Left ventricle myocardium superior (tissue), 1 donor: ENCODE measurements at regions not wholly inside any gene's neighbourhood (a gene's known extent, or its start where the extent isn't known, plus 50 kb on each side); places are given as distances from the start of the nearest gene placed in this dataset.

ENCODE experiments used
- ATAC-seq: fragments of 200-7000 bp; cut with Tn5 transposase; one replicate; pipeline ENCODE4 v1.9.1; 2020; ENCODE audit warnings: mild to moderate bottlenecking, moderate library complexity
- DNase-seq: peaks from one replicate; pipeline ENCODE4 v3.0.0-alpha.2; 2020
- intact Hi-C: fragments of 100-400 bp; cut with micrococcal nuclease; formaldehyde crosslinking; loops from one replicate; pipeline ENCODE4 v1.11.0; 2022
- donor health status: DM: no; HTN: yes; CAD: no; lungs with severe emphysema.

DNA sequence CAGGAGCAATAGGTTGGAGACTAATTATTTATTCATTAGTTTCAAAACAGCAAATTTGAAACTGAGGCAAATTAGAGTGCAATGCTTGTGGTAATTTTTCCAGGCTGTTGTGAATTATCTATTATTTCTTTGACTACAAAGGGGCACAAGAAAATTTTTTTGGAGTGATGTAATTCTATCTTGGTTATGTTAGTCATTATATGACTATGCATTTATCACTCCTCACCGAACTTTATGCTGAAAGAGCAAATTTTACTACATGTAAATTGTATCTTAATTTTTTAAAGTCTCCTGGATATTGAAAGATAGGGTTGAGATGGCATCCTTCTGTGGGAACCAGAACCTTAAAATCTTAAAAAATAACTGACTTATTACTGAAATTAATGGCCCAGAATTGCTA lies 320.0 kb upstream of the ROBO1 start:
- DNase-seq (no peak), ATAC-seq (no peak)
- intact Hi-C loops, result loop anchor here (1.0 kb wide), 1 partner anchor 14 kb away; no protein-coding TSS in a partner anchor

- intact Hi-C loops, result no loop called here
- ATAC-seq (no peak), DNase-seq (no peak)
Observed at GRCh38 chr3:80086426-80086825, 318.6 kb upstream of the ROBO1 start.

GRCh38 chr3:80079886-80080285 lies 312.1 kb upstream of the ROBO1 start:
- DNase-seq, result no peak
- intact Hi-C loops, result no loop called here
- ATAC-seq, result no peak

DNA sequence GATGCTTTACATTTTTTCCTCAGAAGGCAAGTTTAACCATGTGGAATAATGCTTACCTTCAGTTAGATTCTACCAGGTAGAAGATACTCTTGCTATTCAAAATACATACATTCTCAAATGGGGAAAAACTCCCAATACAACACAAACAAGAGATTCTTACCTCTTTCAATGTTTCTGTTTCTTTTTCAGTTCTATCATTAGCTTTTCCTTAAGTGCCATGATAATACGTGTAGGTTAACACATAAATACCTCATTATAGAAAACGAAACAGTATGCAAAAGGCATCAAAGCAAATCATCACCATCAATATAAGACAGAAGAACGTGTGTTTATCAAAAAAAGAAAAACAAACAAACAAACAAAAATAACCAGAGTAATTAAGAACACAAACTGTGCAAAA lies 300.7 kb upstream of the ROBO1 start:
- DNase-seq, result no peak
- intact Hi-C loops, result no loop called here
- no peak for ATAC-seq

GRCh38 chr3:80063535-80063934 lies 295.7 kb upstream of the ROBO1 start:
- no peak for ATAC-seq
- no peak for DNase-seq
- intact Hi-C loops, result no loop called here

DNA sequence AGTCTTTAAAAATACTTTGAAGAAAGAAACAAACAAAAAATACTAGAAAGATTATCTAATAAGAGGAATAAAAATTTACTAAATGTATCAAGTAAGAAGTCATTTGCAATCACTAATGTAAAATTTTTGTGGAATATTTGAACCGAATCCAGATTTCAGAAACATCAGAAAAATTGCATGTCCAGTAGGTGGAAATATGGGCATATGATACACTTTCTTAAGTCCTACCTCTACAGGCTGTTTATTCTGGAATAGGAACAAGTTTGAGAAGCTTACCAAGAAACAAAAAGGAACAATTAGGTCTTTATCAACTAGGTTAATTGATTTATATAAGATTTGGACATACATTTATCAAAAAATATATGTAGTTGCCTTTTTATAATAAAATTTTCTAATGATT lies 292.9 kb upstream of the ROBO1 start:
- ATAC-seq, result no peak
- intact Hi-C loops, result no loop called here
- DNase-seq, result no peak

DNA sequence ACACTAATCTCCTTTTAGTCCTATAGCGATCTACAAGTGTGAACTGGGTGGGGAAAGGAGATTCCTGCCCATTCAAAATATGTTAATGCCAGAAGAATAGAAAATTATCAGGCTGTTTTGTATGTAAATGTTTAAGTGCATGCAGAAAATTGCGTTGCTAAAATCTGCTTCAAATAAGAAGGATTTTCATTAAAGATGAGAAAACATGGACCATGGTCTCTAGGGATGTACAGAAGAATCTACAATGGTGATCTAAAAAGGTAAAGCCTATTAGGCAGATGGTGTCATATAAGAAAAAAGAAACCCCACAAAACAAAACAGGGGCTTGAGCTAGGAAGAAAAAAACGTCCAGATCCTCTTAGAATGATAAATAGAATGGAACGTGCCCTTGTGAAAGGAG lies 287.5 kb upstream of the ROBO1 start:
- DNase-seq, result no peak
- ATAC-seq, result no peak
- intact Hi-C loops, result no loop called here

GRCh38 chr3:80052271-80052670 lies 284.5 kb upstream of the ROBO1 start:
- ATAC-seq (no peak), DNase-seq (peak; percentile 18)
- intact Hi-C loops, result no loop called here

DNA sequence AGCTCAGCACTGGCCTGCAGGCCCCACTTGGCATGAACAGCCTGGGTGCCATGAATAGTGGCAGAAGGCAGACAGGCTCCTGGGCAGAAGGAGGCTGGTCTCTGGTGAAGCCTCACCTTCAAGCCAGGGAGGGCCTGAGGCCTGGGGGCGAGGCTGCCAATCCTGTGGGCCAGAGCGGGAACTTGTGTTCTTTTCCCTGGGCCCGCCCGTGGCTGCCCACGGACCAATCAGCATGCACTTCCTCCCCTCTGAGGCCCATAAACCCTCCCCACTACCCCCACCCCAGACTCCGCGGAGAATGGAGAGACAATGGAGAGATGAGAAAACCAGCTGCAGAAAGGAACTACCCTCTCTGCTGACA lies 283.8 kb upstream of the ROBO1 start:
- ATAC-seq, result no peak
- DNase-seq, result no peak
- intact Hi-C loops, result no loop called here

GRCh38 chr3:80050826-80051601 lies 283.2 kb upstream of the ROBO1 start:
- DNase-seq (peak; percentile 19), ATAC-seq (no peak)
- intact Hi-C loops, result no loop called here

- DNase-seq (no peak), ATAC-seq (no peak)
- intact Hi-C loops, result no loop called here
Observed at GRCh38 chr3:80043226-80043625, 275.4 kb upstream of the ROBO1 start.

- intact Hi-C loops, result no loop called here
- ATAC-seq (no peak), DNase-seq (no peak)
Observed at GRCh38 chr3:80040067-80040466, 272.3 kb upstream of the ROBO1 start.

DNA sequence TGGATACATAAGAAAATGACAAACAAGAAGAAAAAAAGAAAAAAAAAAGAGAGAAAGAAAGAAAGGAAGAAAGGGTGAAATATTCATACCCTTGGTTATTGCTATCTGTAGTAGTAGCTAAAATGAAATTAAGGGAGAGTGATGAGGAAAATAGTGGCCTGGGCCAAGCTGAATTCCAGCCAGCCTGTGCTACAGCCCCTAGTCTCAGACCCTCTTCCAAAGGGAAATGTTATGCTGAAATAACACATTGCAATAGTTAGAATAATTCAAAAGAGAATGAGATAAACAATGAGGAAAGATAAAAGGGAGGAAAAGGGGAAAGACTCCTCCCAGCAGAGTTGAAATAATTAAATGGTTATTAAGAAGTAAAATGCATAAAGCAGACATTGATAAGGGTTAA lies 268.4 kb upstream of the ROBO1 start:
- ATAC-seq (no peak), DNase-seq (no peak)
- intact Hi-C loops, result no loop called here

GRCh38 chr3:80035021-80035420 lies 267.2 kb upstream of the ROBO1 start:
- DNase-seq (no peak), ATAC-seq (no peak)
- intact Hi-C loops, result no loop called here

DNA sequence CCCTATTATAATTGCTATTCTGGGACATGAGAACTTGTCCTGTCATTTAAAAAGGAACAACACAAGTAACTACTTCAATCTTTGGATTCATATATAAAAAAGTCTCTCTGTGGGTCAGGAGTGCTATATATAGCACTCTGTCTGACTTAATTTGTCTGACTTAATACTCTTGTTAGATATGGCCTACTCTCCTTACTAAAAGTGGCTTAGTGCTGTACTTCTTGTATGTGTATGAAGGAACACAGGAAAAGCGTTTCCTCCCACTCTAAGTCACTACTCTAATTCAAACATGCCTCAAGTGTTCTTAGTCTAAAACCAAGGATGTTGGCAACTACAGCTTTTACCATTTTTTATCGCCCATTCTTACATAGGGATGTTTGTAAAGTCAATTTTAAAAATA lies 255.2 kb upstream of the ROBO1 start:
- DNase-seq (no peak), ATAC-seq (no peak)
- intact Hi-C loops, result no loop called here

- intact Hi-C loops, result no loop called here
- no peak for ATAC-seq
- no peak for DNase-seq
Observed at GRCh38 chr3:80018375-80018774, 250.6 kb upstream of the ROBO1 start.

DNA sequence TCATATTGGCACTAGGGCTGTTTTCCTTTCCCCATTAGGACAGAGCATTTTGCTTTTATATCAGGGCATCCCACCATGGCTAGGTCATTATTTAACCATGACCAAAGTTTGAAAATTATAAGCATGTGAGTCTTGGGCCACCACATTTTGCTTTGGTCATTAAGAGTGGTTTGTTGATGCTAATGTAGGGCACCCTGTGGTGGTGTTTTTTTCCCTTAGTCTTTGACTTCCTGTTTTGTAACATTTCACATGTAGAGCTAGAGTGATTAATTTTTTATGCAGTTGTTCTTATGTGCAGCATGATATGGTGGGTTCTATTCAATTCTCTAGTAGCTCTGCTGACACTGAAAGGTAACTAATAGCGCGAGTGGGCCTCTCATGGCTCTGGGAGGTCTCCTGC lies 249.6 kb upstream of the ROBO1 start:
- DNase-seq (no peak), ATAC-seq (no peak)

DNA sequence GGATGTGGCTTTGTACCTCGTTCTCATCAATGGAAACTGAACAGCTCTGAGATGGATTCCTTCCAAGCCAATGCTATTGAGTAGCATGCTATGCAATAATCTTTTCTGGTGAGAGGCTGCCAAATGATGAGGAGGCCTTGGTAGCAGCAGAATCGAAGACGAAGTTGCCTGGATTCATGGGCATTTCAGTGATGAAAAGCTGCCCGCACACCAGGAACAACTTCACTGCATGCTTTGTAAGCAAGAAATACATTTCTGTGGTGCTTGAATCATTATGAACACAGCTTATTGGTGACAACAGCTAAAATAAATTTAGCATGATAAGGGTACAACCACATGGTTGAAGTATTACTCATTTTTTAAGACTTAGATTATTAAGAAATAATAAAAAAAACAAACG lies 246.8 kb upstream of the ROBO1 start:
- intact Hi-C loops, result no loop called here
- ATAC-seq, result no peak

More for the DNA sequence above, 249.6 kb upstream of the ROBO1 start:
- intact Hi-C loops, result no loop called here

GRCh38 chr3:80010021-80010571 lies 242.3 kb upstream of the ROBO1 start:
- intact Hi-C loops, result no loop called here
- ATAC-seq, result no peak
- no peak for DNase-seq

More for the DNA sequence above, 246.8 kb upstream of the ROBO1 start:
- no peak for DNase-seq

DNA sequence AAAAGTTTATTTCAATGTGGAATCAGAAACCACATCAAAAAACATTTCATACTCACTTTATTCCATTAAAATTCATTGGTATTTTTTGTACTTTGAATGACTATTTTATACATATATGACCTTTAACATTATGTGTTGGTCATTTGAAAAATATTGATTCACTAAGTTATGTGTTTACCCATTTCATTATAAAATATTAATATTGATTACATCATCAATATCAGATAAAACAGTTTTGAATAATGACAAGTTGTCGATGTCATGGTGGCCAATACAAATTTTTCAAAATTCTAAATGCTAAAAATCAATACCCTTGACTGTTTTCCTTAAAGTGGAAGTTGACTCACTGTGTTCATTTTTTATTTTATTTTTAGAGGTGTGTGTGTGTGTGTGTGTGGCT lies 239.7 kb upstream of the ROBO1 start:
- ATAC-seq, result no peak
- intact Hi-C loops, result no loop called here
- DNase-seq, result no peak

GRCh38 chr3:80006315-80006714 lies 238.5 kb upstream of the ROBO1 start:
- intact Hi-C loops, result no loop called here
- DNase-seq (no peak), ATAC-seq (no peak)
